GM12878 (cell line): ENCODE measurements at regions not wholly inside any gene's neighbourhood (a gene's known extent, or its start where the extent isn't known, plus 50 kb on each side); places are given as distances from the start of the nearest gene placed in this dataset.

Experiments used
- ATAC-seq: fragments of 200-7000 bp; cut with Tn5 transposase; 3 replicates; pipeline ENCODE4 v1.9.1; 2020; ENCODE audit warnings: mild to moderate bottlenecking, moderate library complexity
- BruUV-seq: library from RNA; stranded (reverse); fragments of 400-500 nt; replicated peaks from 2 replicates; lab custom pipeline; 2021; lab: Mats Ljungman, UMichigan
- CTCF ChIA-PET: fragments of 300-600 bp; sonication (Branson Sonifier 250); formaldehyde crosslinking; extraction: SDS; loops from one replicate; lab custom pipeline; 2021; ENCODE audit warnings: inconsistent platforms; lab: Yijun Ruan, JAX
- POLR2A ChIA-PET: fragments of 350-600 bp; formaldehyde crosslinking; extraction: SDS; loops from one replicate; lab custom pipeline; 2021; ENCODE audit warnings: inconsistent platforms; lab: Charles Lee
- RAD21 ChIA-PET: fragments of 300-600 bp; sonication (Branson Sonifier 250); formaldehyde crosslinking; loops from one replicate; lab custom pipeline; 2023; ENCODE audit warnings: antibody characterized with exemption; ENCODE audit not compliant: unreplicated experiment; lab: Charles Lee
- SMC1A ChIA-PET: fragments of 300-600 bp; sonication (Branson Sonifier 250); formaldehyde crosslinking; loops from one replicate; lab custom pipeline; 2023; ENCODE audit not compliant: unreplicated experiment, uncharacterized antibody; lab: Charles Lee
- DNase-seq: peaks from one replicate; pipeline ENCODE4 v3.0.0-alpha.2; 2011; ENCODE audit warnings: low read depth, low spot score
- FAIRE-seq: peaks from 3 replicates; lab custom pipeline; 2011; peaks lifted over from hg19 to GRCh38; lab: Jason Lieb, UNC
- H2AFZ ChIP-seq: 2 replicates; pipeline ENCODE4 v1.6.0; 2011; ENCODE audit warnings: low read depth, low read length, control low read depth; ENCODE audit not compliant: control insufficient read depth
- H3K27ac ChIP-seq: 2 replicates; pipeline ENCODE4 v1.5.1; 2011; ENCODE audit warnings: control low read depth; ENCODE audit not compliant: control insufficient read depth, insufficient read depth
- H3K27me3 ChIP-seq, 2 experiments: replicated peaks in 1 of 2; 2 replicates each; pipeline versions ENCODE4 v1.6.0 to v1.6.1; 2011; ENCODE audit warnings: low read length in 1 of 2; ENCODE audit not compliant: control insufficient read depth in 2 of 2, insufficient read depth in 2 of 2
- H3K36me3 ChIP-seq, 2 experiments: 2 replicates each; pipeline ENCODE4 v1.5.1; 2011; ENCODE audit warnings: low read length in 1 of 2; ENCODE audit not compliant: control insufficient read depth in 2 of 2, insufficient read depth in 2 of 2
- H3K4me1 ChIP-seq: 2 replicates; pipeline ENCODE4 v1.6.1; 2011; ENCODE audit warnings: mild to moderate bottlenecking, low read length, moderate library complexity, mixed read lengths; ENCODE audit not compliant: control insufficient read depth, insufficient read depth
- H3K4me2 ChIP-seq: 2 replicates; pipeline ENCODE4 v1.6.0; 2011; ENCODE audit warnings: control low read depth; ENCODE audit not compliant: control insufficient read depth, insufficient read depth
- H3K4me3 ChIP-seq: fragments of 200-600 bp; sonication (generic); 2 replicates; pipeline ENCODE4 v1.5.1; 2016
- H3K79me2 ChIP-seq: 2 replicates; pipeline ENCODE4 v1.6.0; 2011; ENCODE audit warnings: low read length; ENCODE audit not compliant: control insufficient read depth, insufficient read depth
- H3K9ac ChIP-seq: 2 replicates; pipeline ENCODE4 v1.8.0; 2011; ENCODE audit warnings: low read length, control low read depth, mixed read lengths; ENCODE audit not compliant: control insufficient read depth, insufficient read depth
- H3K9me3 ChIP-seq: replicated peaks from 3 replicates; pipeline ENCODE4 v1.5.1; 2011; ENCODE audit warnings: mild to moderate bottlenecking, low read length; ENCODE audit not compliant: control insufficient read depth, insufficient read depth
- H4K20me1 ChIP-seq: 2 replicates; pipeline ENCODE4 v1.6.0; 2011; ENCODE audit not compliant: control insufficient read depth, insufficient read depth
- BCL11A ChIP-seq: IDR thresholded peaks from 2 replicates; pipeline ENCODE4 v1.6.1; 2011; ENCODE audit warnings: low read depth, low read length
- BHLHE40 ChIP-seq, 2 experiments: fragments of 450-650 bp in 1 of 2; IDR thresholded peaks; 2 replicates each; pipeline ENCODE4 v1.6.1; 2011 to 2017; ENCODE audit warnings: low read depth in 2 of 2, borderline replicate concordance in 1 of 2, improper control_type of control experiment in 1 of 2, low read length in 1 of 2, mild to moderate bottlenecking in 1 of 2
- CBX5 ChIP-seq: sonication (generic); IDR thresholded peaks from 2 replicates; pipeline ENCODE4 v1.6.1; 2016; ENCODE audit warnings: low read depth, moderate library complexity, mild to moderate bottlenecking, inconsistent platforms
- CHD2 ChIP-seq: IDR thresholded peaks from 2 replicates; pipeline ENCODE4 v1.6.1; 2011; ENCODE audit warnings: low read depth, low read length, improper control_type of control experiment, borderline replicate concordance
- MYB ChIP-seq: fragments of 150-350 bp; IDR thresholded peaks from 2 replicates; pipeline ENCODE4 v1.6.1; 2014; ENCODE audit warnings: mild to moderate bottlenecking, low read depth, low read length, borderline replicate concordance
- NFIC ChIP-seq: IDR thresholded peaks from 2 replicates; pipeline ENCODE4 v1.6.1; 2012; ENCODE audit warnings: low read depth, mild to moderate bottlenecking, inconsistent platforms, low read length, moderate library complexity
- POU2F2 ChIP-seq: IDR thresholded peaks from 3 replicates; pipeline ENCODE4 v1.6.1; 2011; ENCODE audit warnings: low read depth, mild to moderate bottlenecking, low read length, borderline replicate concordance
- RAD21 ChIP-seq: IDR thresholded peaks from 2 replicates; pipeline ENCODE4 v1.6.1; 2011; ENCODE audit warnings: mild to moderate bottlenecking, low read depth, low read length, moderate library complexity; ENCODE audit not compliant: insufficient read depth
- RAD51 ChIP-seq: fragments of 450-650 bp; IDR thresholded peaks from 2 replicates; pipeline ENCODE4 v1.6.1; 2016; ENCODE audit warnings: moderate library complexity, mild to moderate bottlenecking, inconsistent platforms
- RUNX3 ChIP-seq: IDR thresholded peaks from 2 replicates; pipeline ENCODE4 v1.6.1; 2012; ENCODE audit warnings: low read length, inconsistent platforms
- SMAD1 ChIP-seq: fragments of 450-650 bp; IDR thresholded peaks from 2 replicates; pipeline ENCODE4 v1.6.1; 2018; ENCODE audit warnings: mild to moderate bottlenecking, low read depth; ENCODE audit not compliant: partially characterized antibody
- SP1 ChIP-seq: IDR thresholded peaks from one replicate; pipeline ENCODE4 v1.6.1; 2011; ENCODE audit warnings: low read depth, low read length
- ZNF217 ChIP-seq: fragments of 450-650 bp; IDR thresholded peaks from 2 replicates; pipeline ENCODE4 v1.6.1; 2017; ENCODE audit warnings: antibody characterized with exemption, mild to moderate bottlenecking
- WGBS: methylation state at CpG from one replicate; pipeline ENCODE4 v1.1.6; 2016; ENCODE audit warnings: low lambda C conversion rate; ENCODE audit not compliant: insufficient replicate concordance, insufficient coverage; ENCODE audit errors: missing lambda C conversion rate; 5-methylcytosine and 5-hydroxymethylcytosine counted together
- in situ Hi-C: fragments of 300-500 bp; cut with MboI; formaldehyde crosslinking; loops from 9 replicates; pipeline ENCODE4 v1.14.3; 2018; ENCODE audit warnings: mixed read lengths
- intact Hi-C: fragments of 100-400 bp; cut with micrococcal nuclease; formaldehyde crosslinking; loops from one replicate; pipeline ENCODE4 v1.14.2; 2022; ENCODE audit not compliant: unreplicated experiment
- TF ChIP-seq, protein P1 (sequence below): fragments of 150-350 bp; IDR thresholded peaks from 2 replicates; pipeline ENCODE4 v1.6.1; 2016; ENCODE audit warnings: low read depth, low read length
- TF ChIP-seq, protein P2 (sequence below): fragments of 450-650 bp; IDR thresholded peaks from 2 replicates; pipeline ENCODE4 v1.6.1; 2017; ENCODE audit warnings: borderline replicate concordance
- TF ChIP-seq, protein P3 (sequence below): IDR thresholded peaks from 2 replicates; pipeline ENCODE4 v1.6.1; 2012; ENCODE audit warnings: low read depth, low read length, improper control_type of control experiment
- TF ChIP-seq, protein P4 (sequence below): IDR thresholded peaks from 2 replicates; pipeline ENCODE4 v1.6.1; 2012; ENCODE audit warnings: mild to moderate bottlenecking, low read depth, low read length

DNA sequence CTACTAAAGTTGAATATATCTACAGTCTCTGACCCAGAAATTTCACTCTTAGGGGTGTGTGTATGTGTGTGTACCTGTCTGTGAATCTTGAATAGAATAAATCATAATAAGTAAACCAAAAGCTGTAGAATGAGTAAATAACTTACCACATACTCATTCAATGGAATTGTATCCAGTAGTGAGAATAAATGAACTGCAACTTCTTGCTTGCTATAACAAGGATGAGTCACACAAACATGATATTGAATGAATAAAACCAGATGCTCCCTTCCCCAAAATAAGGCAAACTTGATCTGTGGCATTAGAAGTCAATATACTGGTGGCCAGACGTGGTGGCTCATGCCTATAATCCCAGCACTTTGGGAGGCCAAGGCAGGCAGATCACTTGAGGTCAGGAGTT, 259.8 kb upstream of the MON1B start:
- Histone ChIP-seq H3K4me3 (no peak overlapping the region), H3K4me2 (no peak overlapping the region), H4K20me1 (no peaks in the 10 kb centered on the region), H3K4me1 (no peaks in the 10 kb centered on the region), H3K27me3 (no peaks in the 10 kb centered on the region), H3K9ac (no peak overlapping the region), H3K36me3 (no peaks in the 10 kb centered on the region), H3K9me3 (no peaks in the 10 kb centered on the region), H2AFZ (no peak overlapping the region), H3K79me2 (no peaks in the 10 kb centered on the region), H3K27ac (no peak overlapping the region)
- BruUV-seq = no TSS peak
- ChIA-PET CTCF (no interaction called here), SMC1A (no interaction called here), RAD21 (no interaction called here), POLR2A (no interaction called here)
- DNase-seq (no peak), ATAC-seq (no peak), FAIRE-seq (no peak)
- 0% methylated on average over 1 of the region's 1 CpG for WGBS
- no peak for TF ChIP-seq CHD2
- no peak for TF ChIP-seq BHLHE40 (IDR thresholded peaks at IDR 0.05; ENCODE audit: borderline replicate concordance in 1 of 2, low read depth in 2 of 2, low read length in 1 of 2)
- TF ChIP-seq ZNF217 = no peak
- TF ChIP-seq RAD21 = no peak
- TF ChIP-seq MYB = no peak
- TF ChIP-seq POU2F2 = no peak
- TF ChIP-seq CBX5 = no peak
- no peak for TF ChIP-seq BCL11A
- TF ChIP-seq SP1 = no peak
- no peak for TF ChIP-seq RAD51
- TF ChIP-seq, protein P1, sequence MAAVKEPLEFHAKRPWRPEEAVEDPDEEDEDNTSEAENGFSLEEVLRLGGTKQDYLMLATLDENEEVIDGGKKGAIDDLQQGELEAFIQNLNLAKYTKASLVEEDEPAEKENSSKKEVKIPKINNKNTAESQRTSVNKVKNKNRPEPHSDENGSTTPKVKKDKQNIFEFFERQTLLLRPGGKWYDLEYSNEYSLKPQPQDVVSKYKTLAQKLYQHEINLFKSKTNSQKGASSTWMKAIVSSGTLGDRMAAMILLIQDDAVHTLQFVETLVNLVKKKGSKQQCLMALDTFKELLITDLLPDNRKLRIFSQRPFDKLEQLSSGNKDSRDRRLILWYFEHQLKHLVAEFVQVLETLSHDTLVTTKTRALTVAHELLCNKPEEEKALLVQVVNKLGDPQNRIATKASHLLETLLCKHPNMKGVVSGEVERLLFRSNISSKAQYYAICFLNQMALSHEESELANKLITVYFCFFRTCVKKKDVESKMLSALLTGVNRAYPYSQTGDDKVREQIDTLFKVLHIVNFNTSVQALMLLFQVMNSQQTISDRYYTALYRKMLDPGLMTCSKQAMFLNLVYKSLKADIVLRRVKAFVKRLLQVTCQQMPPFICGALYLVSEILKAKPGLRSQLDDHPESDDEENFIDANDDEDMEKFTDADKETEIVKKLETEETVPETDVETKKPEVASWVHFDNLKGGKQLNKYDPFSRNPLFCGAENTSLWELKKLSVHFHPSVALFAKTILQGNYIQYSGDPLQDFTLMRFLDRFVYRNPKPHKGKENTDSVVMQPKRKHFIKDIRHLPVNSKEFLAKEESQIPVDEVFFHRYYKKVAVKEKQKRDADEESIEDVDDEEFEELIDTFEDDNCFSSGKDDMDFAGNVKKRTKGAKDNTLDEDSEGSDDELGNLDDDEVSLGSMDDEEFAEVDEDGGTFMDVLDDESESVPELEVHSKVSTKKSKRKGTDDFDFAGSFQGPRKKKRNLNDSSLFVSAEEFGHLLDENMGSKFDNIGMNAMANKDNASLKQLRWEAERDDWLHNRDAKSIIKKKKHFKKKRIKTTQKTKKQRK = no peak
- no peak for TF ChIP-seq SMAD1
- TF ChIP-seq, protein P2, sequence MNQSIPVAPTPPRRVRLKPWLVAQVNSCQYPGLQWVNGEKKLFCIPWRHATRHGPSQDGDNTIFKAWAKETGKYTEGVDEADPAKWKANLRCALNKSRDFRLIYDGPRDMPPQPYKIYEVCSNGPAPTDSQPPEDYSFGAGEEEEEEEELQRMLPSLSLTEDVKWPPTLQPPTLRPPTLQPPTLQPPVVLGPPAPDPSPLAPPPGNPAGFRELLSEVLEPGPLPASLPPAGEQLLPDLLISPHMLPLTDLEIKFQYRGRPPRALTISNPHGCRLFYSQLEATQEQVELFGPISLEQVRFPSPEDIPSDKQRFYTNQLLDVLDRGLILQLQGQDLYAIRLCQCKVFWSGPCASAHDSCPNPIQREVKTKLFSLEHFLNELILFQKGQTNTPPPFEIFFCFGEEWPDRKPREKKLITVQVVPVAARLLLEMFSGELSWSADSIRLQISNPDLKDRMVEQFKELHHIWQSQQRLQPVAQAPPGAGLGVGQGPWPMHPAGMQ = no peak
- no peak for TF ChIP-seq NFIC
- no peak for TF ChIP-seq RUNX3
- TF ChIP-seq, protein P3, sequence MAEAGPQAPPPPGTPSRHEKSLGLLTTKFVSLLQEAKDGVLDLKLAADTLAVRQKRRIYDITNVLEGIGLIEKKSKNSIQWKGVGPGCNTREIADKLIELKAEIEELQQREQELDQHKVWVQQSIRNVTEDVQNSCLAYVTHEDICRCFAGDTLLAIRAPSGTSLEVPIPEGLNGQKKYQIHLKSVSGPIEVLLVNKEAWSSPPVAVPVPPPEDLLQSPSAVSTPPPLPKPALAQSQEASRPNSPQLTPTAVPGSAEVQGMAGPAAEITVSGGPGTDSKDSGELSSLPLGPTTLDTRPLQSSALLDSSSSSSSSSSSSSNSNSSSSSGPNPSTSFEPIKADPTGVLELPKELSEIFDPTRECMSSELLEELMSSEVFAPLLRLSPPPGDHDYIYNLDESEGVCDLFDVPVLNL = no peak
- TF ChIP-seq, protein P4, sequence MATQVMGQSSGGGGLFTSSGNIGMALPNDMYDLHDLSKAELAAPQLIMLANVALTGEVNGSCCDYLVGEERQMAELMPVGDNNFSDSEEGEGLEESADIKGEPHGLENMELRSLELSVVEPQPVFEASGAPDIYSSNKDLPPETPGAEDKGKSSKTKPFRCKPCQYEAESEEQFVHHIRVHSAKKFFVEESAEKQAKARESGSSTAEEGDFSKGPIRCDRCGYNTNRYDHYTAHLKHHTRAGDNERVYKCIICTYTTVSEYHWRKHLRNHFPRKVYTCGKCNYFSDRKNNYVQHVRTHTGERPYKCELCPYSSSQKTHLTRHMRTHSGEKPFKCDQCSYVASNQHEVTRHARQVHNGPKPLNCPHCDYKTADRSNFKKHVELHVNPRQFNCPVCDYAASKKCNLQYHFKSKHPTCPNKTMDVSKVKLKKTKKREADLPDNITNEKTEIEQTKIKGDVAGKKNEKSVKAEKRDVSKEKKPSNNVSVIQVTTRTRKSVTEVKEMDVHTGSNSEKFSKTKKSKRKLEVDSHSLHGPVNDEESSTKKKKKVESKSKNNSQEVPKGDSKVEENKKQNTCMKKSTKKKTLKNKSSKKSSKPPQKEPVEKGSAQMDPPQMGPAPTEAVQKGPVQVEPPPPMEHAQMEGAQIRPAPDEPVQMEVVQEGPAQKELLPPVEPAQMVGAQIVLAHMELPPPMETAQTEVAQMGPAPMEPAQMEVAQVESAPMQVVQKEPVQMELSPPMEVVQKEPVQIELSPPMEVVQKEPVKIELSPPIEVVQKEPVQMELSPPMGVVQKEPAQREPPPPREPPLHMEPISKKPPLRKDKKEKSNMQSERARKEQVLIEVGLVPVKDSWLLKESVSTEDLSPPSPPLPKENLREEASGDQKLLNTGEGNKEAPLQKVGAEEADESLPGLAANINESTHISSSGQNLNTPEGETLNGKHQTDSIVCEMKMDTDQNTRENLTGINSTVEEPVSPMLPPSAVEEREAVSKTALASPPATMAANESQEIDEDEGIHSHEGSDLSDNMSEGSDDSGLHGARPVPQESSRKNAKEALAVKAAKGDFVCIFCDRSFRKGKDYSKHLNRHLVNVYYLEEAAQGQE = no peak
- in situ Hi-C loops = no loop called here
- intact Hi-C loops = no loop called here
